Right ventricle myocardium superior (tissue), 1 donor: ENCODE measurements at regions not wholly inside any gene's neighbourhood (a gene's known extent, or its start where the extent isn't known, plus 50 kb on each side); places are given as distances from the start of the nearest gene placed in this dataset.

Source experiments
- ATAC-seq: fragments of 200-7000 bp; cut with Tn5 transposase; one replicate; pipeline ENCODE4 v1.9.1; 2020; ENCODE audit warnings: mild to moderate bottlenecking; ENCODE audit not compliant: poor library complexity
- DNase-seq: peaks from one replicate; pipeline ENCODE4 v3.0.0-alpha.2; 2020
- intact Hi-C: fragments of 100-400 bp; cut with DNase I; formaldehyde crosslinking; loops from one replicate; pipeline ENCODE4 v1.11.2; 2022
- donor health status: DM: no; HTN: yes; CAD: no; lungs with severe emphysema.

DNA sequence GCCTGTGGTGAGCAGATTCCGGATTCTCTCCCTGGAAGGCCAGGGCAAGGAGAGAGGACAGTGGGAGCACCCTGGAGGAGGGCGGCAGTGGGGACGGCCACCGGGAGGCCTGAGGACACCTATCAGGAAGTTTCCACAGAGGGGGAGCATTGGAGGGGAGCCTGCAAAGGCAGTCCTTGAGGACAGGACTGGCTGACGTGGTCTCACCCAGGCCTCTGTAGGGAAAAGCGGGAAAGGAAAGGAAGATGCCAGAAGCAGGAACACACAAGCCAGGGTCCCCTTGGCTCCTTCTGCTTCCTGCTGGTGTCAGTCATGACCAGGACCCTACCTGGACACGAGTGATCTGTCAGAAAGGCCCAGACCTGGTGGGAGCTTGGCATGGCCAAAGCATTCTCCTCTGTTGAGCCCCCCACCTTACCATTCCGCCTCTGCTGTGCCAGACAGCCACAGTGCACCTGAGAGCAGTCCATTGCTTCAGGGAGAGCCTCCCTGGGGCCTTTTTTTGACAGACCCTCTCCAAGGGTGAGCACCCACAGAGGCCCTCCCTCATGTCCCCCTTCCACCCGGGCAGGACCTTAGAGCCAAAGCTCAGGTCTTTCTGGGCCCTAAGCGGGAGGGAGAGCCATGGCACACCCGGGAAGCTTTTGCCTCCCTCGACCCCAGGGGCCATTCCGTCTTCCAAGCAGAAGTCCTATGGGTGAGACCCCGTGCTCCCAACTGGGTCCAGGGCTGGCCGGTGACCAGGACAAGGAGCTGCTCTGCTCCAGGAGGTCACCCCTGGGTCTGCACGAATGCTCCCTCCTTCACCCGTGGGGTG, 333.1 kb downstream of the DYSF start:
- no peak for ATAC-seq
- intact Hi-C loops: no loop called here
- DNase-seq: no peak

DNA sequence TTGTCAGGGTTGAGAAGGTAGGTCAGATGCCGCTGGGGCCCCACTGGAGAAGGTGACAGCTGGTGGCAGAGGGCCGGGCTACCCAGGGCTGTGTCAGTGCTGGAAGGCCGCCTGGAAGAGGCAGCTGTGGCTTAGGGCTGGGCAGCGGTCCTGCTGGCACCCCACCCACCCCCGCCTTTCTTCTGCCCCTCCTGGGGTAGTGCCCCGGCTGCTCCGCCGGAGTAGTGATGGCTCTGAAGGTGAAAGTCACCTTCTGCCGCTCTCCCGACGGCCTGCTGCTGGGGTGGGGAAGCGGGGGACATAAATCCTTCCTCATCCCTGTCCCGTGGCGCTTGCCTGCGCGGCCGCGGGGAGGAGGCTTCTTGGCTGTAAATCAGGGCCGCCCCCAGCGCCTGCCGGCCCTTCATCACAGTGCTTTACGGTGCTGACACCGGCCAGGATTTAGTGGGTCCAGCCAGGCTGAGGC, 332.2 kb downstream of the DYSF start:
- intact Hi-C loops: no loop called here
- ATAC-seq: no peak
- no peak for DNase-seq

DNA sequence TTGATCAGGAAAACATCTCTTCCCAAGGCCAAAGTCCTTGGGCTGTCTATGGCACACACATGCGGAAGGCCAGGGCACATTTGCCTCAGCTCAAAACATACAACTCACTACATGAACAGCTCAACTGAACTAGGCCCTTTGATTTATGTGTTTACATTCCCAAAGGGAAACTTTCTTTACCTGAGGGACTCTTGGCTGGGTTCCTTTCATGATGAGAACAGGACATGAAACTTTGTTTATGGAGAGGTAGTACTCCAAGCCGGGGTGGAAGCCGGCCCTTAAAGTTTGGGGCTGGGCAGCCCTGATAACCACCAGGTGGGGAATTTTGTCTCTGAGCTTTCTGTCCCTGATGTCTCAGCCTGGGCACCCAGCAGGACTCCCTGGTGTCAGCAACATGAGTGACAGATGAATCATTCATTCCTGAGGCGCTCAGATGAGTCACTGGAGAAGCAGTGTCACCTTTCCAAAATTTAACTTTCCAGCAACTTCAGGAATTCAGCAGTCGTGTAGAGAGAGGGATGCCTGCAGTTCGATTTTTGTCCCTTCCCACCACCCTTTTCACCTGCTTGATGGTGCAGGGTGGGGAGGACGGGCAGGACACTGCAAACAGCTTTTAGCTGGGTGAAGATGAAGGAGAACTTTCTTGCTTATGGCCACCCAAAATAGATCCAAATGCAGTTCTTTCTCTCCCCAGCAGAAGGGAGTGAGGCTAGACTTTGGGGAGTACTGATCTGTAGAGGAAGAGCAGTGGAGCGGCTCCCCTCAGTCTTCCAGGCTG, 331.6 kb downstream of the DYSF start:
- intact Hi-C loops: no loop called here
- ATAC-seq (no peak), DNase-seq (no peak)

DNA sequence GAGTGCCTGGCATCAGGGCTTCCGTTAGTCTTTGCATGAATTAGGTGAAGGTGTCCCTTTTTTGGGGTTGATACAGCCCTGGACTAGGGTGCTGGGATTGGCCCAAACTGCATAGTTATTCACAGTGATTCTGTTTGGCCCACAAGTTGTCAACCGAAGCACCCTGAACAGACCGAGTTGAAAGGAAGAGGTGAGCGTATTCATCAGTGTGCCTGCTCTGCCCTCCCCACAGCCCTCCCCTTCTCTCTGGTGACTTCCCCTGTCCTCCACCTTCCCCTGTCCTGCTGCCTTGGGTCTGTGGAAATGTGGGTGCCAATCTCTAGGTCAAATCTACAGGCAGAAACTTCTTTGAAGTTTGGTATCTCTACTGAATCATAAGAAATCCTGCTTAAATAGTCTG, 330.5 kb downstream of the DYSF start:
- no peak for ATAC-seq
- no peak for DNase-seq
- intact Hi-C loops: no loop called here

DNA sequence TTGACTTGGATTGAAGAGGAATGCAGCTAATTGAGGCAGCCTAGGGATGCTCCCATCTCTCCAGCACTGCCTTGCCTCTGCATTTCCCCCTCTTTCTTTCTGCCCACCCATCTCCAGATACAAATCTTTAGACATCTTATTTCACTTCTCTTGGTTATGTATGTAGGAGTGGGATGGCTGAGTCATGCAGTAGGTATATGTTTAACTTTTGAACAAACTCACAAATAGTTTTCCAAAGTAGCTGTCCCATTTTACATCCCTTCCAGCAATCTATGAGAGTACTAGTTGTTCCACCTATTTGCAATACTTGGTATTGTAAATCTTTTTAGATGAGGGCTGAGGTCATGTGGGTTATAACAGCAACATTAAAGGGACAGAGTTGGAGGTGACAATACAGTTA, 329.9 kb downstream of the DYSF start:
- ATAC-seq: no peak
- intact Hi-C loops: no loop called here
- DNase-seq: no peak

DNA sequence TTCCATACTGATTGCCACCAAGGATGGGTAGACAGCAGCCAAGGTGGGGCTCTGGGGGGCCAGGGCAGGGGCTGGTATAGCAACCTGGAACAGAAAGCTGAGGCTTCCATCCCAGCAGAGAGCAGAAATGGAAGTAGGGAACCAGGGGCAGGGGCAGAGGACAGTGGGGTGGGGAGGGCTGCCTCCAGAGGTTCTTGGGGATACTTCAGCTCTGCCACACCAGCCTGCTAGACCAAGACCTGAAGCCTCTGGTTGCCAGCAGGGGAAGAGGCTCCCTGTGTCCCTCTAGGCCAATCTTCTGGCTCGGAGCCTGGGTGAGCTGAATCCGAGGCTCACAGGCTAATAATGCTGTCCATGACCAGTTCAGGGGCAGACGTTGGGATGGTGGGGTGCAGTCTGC, 329.0 kb downstream of the DYSF start:
- DNase-seq: no peak
- intact Hi-C loops: no loop called here

DNA sequence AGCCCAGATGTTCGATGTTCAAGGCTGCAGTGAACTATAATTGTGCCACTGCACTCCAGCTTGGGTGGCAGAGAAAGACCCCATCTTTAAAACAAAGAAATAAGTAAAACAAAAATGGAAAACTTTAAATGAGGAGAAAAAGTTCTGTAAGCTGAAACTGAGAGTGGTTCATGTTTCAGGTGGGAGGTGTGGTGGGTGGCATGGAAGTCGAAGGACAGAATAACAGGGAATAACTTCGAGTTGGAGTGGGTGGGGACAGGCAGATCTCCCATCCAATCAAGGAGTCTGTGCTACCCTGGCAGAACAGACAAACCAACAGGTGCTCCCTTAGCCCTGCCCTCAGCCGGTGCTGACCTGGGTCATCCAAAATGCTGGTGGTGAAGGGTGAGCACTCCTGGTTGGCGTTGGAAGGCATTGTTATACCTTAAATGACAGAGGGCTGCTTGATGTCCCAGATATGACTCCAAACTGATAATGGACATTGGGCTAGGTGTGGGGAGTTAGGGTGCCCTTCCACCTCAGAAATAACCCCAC, 328.4 kb downstream of the DYSF start:
- ATAC-seq: no peak
- DNase-seq: no peak
- intact Hi-C loops: no loop called here

More for the DNA sequence above, 329.0 kb downstream of the DYSF start:
- ATAC-seq: no peak

DNA sequence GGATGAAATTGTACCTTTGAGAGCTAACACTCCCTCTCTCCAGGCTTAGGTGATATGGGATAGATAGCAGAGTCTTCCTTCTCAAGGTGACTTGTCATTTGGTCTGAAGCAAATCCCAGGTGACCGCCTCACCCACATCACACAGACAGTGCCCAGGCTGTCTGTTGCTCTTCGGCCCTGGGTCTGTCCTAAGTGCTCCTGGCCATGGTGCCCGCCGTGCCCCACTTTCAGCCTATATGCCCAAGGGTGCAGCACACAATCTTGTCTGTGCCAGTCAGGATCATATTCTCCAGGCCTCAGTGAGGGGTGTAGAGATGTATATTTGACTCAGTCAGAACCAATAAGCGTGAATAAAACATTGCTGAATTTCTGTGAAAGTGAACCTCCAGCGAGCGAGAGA, 326.8 kb downstream of the DYSF start:
- intact Hi-C loops: no loop called here
- no peak for DNase-seq
- ATAC-seq: no peak

DNA sequence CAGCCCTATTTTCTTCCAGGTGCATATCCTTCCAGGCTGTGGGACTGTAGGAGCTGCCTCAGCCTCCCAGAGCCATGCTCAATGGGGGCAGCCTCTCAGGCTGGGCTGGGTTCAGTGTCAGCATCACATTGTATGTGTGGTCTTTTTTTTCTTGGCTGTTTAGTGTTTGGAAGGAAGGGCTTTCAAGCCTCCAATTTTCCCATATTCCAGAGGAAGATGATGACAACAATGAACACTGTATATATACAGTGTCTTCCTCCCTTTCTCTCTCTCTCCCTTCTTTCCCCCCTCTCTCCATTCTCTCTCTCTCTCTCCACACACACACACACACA, 326.4 kb downstream of the DYSF start:
- ATAC-seq: no peak
- DNase-seq: no peak
- intact Hi-C loops: no loop called here

DNA sequence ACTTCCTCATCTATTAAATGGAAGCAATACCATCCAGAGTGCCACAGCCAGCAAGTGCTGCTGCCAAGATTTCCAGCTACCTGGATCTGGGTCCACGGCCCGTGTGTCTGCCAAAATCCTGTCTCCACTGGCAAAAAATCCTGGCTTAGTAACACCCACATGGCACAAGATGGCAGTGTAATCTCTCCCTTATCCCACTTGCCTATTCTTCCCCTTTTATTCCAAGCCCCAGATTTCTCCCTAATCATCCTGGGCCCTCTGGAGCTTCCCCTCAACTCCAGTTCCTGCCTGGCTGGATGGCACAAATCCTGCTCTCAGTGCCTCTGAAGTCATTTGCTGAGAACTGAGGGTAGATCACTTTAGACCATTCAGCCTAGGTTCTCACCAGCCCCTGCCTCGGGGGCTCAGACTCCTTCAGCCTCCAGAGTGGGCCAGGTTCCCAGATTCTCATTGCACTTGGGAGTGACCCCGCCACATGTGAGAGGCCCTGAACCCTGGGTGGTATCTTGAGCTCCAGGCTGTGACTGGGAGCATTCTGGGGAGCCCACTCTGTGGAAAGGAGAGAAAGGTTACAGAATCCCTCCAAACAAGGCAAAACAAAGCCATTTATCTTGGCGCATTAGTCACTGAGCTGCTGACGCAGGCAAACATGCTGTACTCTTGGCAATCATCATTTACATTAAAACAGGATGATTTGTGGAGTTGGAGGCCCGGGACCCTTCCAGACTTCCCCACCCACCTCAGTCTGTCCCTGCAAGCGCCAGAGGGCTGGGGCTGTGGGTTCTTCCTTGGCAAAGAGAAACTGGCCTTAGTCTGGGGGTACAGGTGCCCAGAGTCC, 325.8 kb downstream of the DYSF start:
- DNase-seq: no peak
- no peak for ATAC-seq

DNA sequence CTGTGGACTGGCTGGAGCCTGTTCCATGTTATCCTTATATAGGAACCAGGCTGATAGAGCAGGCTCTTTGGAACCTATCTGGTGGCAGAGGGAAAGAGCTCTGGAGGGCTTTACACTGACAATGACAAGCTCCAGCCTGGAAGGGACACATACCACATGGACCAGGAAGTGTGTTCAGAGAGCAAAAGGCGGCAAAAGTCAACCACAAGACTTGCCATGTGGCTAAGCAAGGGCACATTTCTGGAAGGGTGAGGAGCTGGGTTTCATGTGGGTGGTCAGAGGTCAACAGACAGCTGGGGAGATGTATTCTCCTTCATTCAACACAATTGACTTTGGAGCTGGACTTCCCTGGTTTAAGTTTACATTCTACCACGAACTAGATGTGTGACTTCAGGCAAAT, 325.2 kb downstream of the DYSF start:
- ATAC-seq (no peak), DNase-seq (no peak)
- intact Hi-C loops: no loop called here

More for the DNA sequence above, 325.8 kb downstream of the DYSF start:
- intact Hi-C loops: no loop called here

DNA sequence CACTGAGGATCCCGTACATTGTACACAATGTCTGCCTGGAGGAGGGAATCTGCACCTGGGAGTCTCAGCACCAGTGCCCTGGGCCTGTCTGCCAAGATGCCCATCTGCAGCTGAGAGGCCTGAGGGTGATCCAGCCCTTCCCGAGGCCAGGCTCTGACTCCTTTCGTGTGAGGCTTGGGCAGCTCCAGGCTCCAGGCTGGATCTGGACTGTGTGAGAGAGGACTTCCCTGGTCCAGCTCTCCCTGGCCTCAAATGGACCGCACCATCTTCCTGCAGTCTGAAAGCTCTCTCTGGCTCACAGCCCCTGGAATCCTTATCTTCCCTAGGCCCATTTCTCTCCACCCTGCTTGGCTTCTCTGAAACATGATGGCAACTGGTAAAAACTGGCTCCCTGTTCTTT, 324.6 kb downstream of the DYSF start:
- intact Hi-C loops: no loop called here
- DNase-seq: no peak
- ATAC-seq: no peak

DNA sequence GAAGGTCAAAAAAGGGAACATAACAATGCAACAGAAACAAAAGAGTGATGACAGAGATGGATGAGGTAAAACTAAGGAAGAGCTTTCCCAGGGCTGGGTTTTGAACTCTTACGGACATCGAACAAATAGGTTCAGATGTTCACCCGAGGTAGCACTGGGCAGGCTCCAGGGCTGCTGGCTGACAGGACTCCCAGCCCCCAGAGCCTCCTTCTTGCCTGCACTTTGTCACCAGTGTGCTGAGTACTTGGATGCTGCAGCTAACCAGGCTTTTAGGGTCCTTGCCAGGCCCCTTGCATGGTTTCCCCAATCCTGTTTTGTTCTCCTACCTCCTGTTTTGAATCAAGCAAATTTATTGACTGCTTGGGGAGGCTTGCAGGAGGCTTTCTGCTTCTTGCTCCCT, 322.9 kb downstream of the DYSF start:
- ATAC-seq: no peak

DNA sequence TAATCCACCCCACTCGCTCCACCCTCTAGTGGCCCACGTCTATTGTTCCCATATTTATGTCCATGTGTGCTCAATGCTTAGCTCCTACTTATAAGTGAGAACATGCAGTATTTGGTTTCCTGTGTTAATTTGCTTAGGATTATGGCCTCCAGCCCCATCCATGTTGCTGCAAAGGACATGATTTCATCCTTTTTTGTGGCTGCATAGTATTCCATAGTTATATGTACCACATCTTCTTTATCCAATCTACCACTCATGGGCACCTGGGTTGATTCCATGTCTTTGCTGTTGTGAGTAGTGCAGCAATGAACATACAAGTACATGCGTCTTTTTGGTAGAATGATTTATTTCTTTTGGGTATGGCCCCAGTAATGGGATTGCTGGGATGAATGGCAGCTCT, 319.9 kb downstream of the DYSF start:
- intact Hi-C loops: no loop called here

More for the DNA sequence above, 322.9 kb downstream of the DYSF start:
- intact Hi-C loops: no loop called here
- no peak for DNase-seq

DNA sequence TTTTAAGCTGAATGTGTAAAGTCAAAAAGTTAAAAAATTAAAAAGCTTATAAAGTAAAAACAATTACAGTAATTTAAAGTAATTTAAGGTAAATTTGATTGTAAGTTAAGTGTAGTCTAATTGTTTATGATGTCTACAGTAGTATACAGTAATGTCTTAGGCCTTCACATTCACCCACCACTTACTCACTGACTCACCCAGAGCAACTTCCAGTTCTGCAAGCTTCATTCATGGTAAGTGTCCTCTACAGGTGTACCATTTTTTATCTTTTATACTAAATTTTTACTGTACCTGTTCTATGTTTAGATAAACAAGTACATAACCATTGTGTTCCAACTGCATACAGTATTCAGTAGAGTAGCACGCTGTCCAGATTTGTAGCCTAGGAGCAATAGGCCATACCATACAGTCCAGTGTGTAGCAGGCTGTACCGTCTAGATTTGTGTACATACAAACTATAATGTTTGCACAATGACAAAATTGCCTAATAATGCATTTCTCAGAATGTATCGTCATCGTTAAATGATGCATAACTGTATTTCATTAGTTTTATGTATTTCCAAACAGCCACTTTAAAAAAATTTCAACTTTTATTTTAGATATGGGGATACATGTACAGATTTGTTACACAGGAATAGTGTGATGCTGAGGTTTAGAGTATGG, 319.3 kb downstream of the DYSF start:
- ATAC-seq: no peak
- DNase-seq: no peak
- intact Hi-C loops: no loop called here

More for the DNA sequence above, 319.9 kb downstream of the DYSF start:
- no peak for DNase-seq
- ATAC-seq: no peak

DNA sequence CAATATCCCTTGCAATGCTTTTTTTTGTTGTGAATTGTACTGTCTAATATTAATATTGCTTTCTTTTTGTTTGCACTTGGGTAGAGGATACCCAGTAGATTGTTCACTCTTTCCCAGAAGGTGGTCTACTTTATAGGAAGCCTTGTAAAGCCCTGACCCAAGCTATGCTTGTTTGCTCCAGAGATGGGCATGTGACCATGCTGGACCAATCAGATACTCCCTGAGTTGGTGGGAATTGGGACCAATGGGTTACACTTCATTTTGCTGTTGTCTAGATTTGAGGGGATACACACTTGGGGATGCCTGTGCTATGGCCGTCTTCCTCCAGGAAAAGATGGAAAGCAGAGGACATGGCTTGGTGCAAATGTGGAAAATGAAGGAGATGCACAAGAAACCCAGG, 314.3 kb downstream of the DYSF start:
- ATAC-seq: no peak
- intact Hi-C loops: no loop called here
- DNase-seq: no peak

DNA sequence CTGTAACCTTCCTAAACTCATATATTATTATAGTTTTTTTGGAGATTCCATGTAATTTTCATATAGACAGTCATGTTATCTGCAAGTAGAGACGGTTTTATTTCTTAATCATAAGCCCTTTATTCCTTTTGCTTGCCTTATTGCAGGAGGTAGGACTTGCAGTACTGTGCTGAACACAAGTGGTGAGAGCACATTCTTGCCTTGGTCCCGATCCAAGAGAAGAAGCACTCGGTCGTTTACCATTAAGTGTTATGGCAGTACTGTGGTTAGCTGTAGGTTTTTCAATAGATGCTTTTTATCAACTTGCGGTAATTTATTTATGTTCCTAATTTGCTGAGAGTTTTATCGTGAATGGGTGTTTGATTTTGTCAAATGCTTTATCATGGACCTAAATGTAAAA, 305.7 kb downstream of the DYSF start:
- no peak for ATAC-seq
- DNase-seq: no peak

DNA sequence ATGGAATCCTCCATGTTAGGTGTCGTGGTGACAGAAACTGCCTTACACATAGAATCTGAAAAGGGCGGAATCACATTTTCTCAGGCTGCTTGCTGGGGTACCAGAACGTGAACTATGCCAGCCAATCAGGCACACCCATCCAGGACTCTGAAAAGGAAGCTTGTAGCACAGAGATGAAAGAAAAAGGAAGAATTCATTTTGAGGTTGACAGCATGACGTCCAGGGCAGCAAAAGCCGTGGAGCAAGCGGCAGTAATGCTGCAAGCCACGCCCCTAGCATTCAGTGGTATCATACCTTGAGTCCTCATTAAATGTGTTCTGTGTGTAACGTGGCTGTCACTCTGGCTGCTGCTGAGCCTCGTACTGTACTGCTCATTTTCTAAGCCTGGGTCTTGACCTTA, 304.0 kb downstream of the DYSF start:
- intact Hi-C loops: no loop called here
- DNase-seq: no peak
- no peak for ATAC-seq

More for the DNA sequence above, 305.7 kb downstream of the DYSF start:
- intact Hi-C loops: no loop called here
